HAP-1 (cell line): ENCODE measurements at regions not wholly inside any gene's neighbourhood (a gene's known extent, or its start where the extent isn't known, plus 50 kb on each side); places are given as distances from the start of the nearest gene placed in this dataset.
"Not testable (repeated sequence)": the region's sequence is repeated elsewhere in the genome, so short reads cannot be mapped to it uniquely, and the experiment has no call there.

Experiments
- DNase-seq, 2 experiments: peaks; one replicate each; pipeline ENCODE4 v3.0.0-alpha.2; 2016 to 2020; ENCODE audit warnings: low spot score in 2 of 2
- H3K27me3 ChIP-seq: fragments of 250-450 bp; sonication (Bioruptor Pico); 2 replicates; pipeline ENCODE4 v1.5.1; 2020; ENCODE audit warnings: low read depth, mild to moderate bottlenecking, moderate library complexity
- H3K36me3 ChIP-seq: fragments of 250-450 bp; sonication (Bioruptor Pico); replicated peaks from 2 replicates; pipeline ENCODE4 v1.5.1; 2020; ENCODE audit warnings: mild to moderate bottlenecking
- H3K4me1 ChIP-seq: fragments of 250-450 bp; sonication (Bioruptor Pico); 2 replicates; pipeline ENCODE4 v1.5.1; 2020; ENCODE audit warnings: mild to moderate bottlenecking
- H3K4me3 ChIP-seq: fragments of 250-450 bp; sonication (Bioruptor Pico); 2 replicates; pipeline ENCODE4 v1.5.1; 2020; ENCODE audit warnings: mild to moderate bottlenecking, moderate library complexity
- H3K9me3 ChIP-seq: fragments of 250-450 bp; sonication (Bioruptor Pico); 2 replicates; pipeline ENCODE4 v1.5.1; 2020; ENCODE audit warnings: mild to moderate bottlenecking, moderate library complexity
- in situ Hi-C: fragments of 300-500 bp; cut with MboI; formaldehyde crosslinking; loops from 3 replicates; pipeline ENCODE4 v1.14.3; 2020; ENCODE audit warnings: low sequenced_read_pairs, inconsistent platforms, mixed read lengths

- no peak for DNase-seq
- H3K27me3 ChIP-seq: peaks cover 7% of the 10 kb centered on the region; the same call in 1 of the 2 replicates
- in situ Hi-C loops: no loop called here
Observed at GRCh38 chr6:101090281-101090680, 209.2 kb upstream of the ASCC3 start.

GRCh38 chr6:101098605-101099004 is 217.5 kb upstream of the ASCC3 start:
- in situ Hi-C loops, H3K9me3 ChIP-seq, H3K4me1 ChIP-seq, DNase-seq, H3K36me3 ChIP-seq, H3K4me3 ChIP-seq, H3K27me3 ChIP-seq: not testable (repeated sequence)

More at GRCh38 chr6:101090281-101090680, 209.2 kb upstream of the ASCC3 start:
- Histone ChIP-seq H3K4me3 (no peak overlapping the region), H3K4me1 (no peaks in the 10 kb centered on the region), H3K36me3 (no peaks in the 10 kb centered on the region), H3K9me3 (0 out of 2 replicates have a peak, but pooled peaks cover 4% of the 10 kb centered on the region)

- Histone ChIP-seq H3K4me3 (no peak overlapping the region), H3K9me3 (0 out of 2 replicates have a peak, but pooled peaks cover 2% of the 10 kb centered on the region), H3K4me1 (no peaks in the 10 kb centered on the region), H3K27me3 (no peaks in the 10 kb centered on the region), H3K36me3 (no peaks in the 10 kb centered on the region)
- in situ Hi-C loops: loop anchor here (25.0 kb wide), 1 partner anchor 285 kb away; the partner anchor contains the start of gene GRIK2
- DNase-seq: no peak
Observed at GRCh38 chr6:101102702-101103101, 221.6 kb upstream of the ASCC3 start.

- H3K4me1 ChIP-seq: no peaks in the 10 kb centered on the region
- in situ Hi-C loops: loop anchor here (25.0 kb wide), 1 partner anchor 279 kb away; the partner anchor contains the start of gene GRIK2
- DNase-seq: no peak
- H3K4me3 ChIP-seq: no peak overlapping the region
- no peaks in the 10 kb centered on the region for H3K36me3 ChIP-seq
- no peaks in the 10 kb centered on the region for H3K27me3 ChIP-seq
- no peaks in the 10 kb centered on the region for H3K9me3 ChIP-seq
Observed at GRCh38 chr6:101108286-101108685, 227.2 kb upstream of the ASCC3 start.

- no peak overlapping the region for H3K4me3 ChIP-seq
- in situ Hi-C loops: loop anchor here (25.0 kb wide), 1 partner anchor 276 kb away; the partner anchor contains the start of gene GRIK2
- no peaks in the 10 kb centered on the region for H3K36me3 ChIP-seq
- no peak for DNase-seq
- H3K27me3 ChIP-seq: no peaks in the 10 kb centered on the region
- H3K9me3 ChIP-seq: no peaks in the 10 kb centered on the region
- peaks cover 14% of the 10 kb centered on the region for H3K4me1 ChIP-seq
Observed at GRCh38 chr6:101110814-101111213, 229.7 kb upstream of the ASCC3 start.

- no peak overlapping the region for H3K4me3 ChIP-seq
- H3K27me3 ChIP-seq: no peaks in the 10 kb centered on the region
- peaks cover 38% of the 10 kb centered on the region for H3K4me1 ChIP-seq
- in situ Hi-C loops: loop anchor here (25.0 kb wide), 1 partner anchor 274 kb away; the partner anchor contains the start of gene GRIK2
- no peaks in the 10 kb centered on the region for H3K36me3 ChIP-seq
- DNase-seq: no peak
- no peaks in the 10 kb centered on the region for H3K9me3 ChIP-seq
Observed at GRCh38 chr6:101113468-101114260, 232.5 kb upstream of the ASCC3 start.

GRCh38 chr6:101114703-101115102 is 233.6 kb upstream of the ASCC3 start:
- no peak overlapping the region for H3K4me3 ChIP-seq
- peak; percentile 66 to 88 for DNase-seq
- in situ Hi-C loops: loop anchor here (25.0 kb wide), 1 partner anchor 273 kb away; the partner anchor contains the start of gene GRIK2
- H3K36me3 ChIP-seq: no peaks in the 10 kb centered on the region
- H3K4me1 ChIP-seq: peaks cover 44% of the 10 kb centered on the region
- no peaks in the 10 kb centered on the region for H3K9me3 ChIP-seq
- H3K27me3 ChIP-seq: no peaks in the 10 kb centered on the region

- in situ Hi-C loops: loop anchor here (25.0 kb wide), 1 partner anchor 271 kb away; the partner anchor contains the start of gene GRIK2
Observed at GRCh38 chr6:101116337-101116736, 235.2 kb upstream of the ASCC3 start.

GRCh38 chr6:101117393-101118135 is 236.4 kb upstream of the ASCC3 start:
- DNase-seq: peak; percentile 73 to 95
- peaks cover 67% of the 10 kb centered on the region for H3K4me1 ChIP-seq
- no peaks in the 10 kb centered on the region for H3K27me3 ChIP-seq
- H3K9me3 ChIP-seq: no peaks in the 10 kb centered on the region
- H3K36me3 ChIP-seq: no peaks in the 10 kb centered on the region
- H3K4me3 ChIP-seq: peak overlapping the region; percentile 7
- in situ Hi-C loops: loop anchor here (25.0 kb wide), 1 partner anchor 270 kb away; the partner anchor contains the start of gene GRIK2

More at GRCh38 chr6:101116337-101116736, 235.2 kb upstream of the ASCC3 start:
- Histone ChIP-seq H3K36me3 (no peaks in the 10 kb centered on the region), H3K9me3 (no peaks in the 10 kb centered on the region), H3K4me3 (no peak overlapping the region), H3K4me1 (peaks cover 57% of the 10 kb centered on the region), H3K27me3 (no peaks in the 10 kb centered on the region)
- peak in 1 of 2 experiments; percentile 10 for DNase-seq

GRCh38 chr6:101118136-101118396 is 236.9 kb upstream of the ASCC3 start:
- Histone ChIP-seq H3K27me3 (no peaks in the 10 kb centered on the region), H3K9me3 (no peaks in the 10 kb centered on the region), H3K4me3 (no peak overlapping the region), H3K4me1 (peaks cover 67% of the 10 kb centered on the region), H3K36me3 (no peaks in the 10 kb centered on the region)
- in situ Hi-C loops: loop anchor here (25.0 kb wide), 1 partner anchor 269 kb away; the partner anchor contains the start of gene GRIK2
- no peak for DNase-seq

- no peaks in the 10 kb centered on the region for H3K36me3 ChIP-seq
- no peaks in the 10 kb centered on the region for H3K9me3 ChIP-seq
- DNase-seq: peak in 1 of 2 experiments; percentile 25
- H3K4me1 ChIP-seq: peaks cover 59% of the 10 kb centered on the region
- in situ Hi-C loops: loop anchor here (25.0 kb wide), 1 partner anchor 267 kb away; the partner anchor contains the start of gene GRIK2
- H3K4me3 ChIP-seq: no peak overlapping the region
- H3K27me3 ChIP-seq: no peaks in the 10 kb centered on the region
Observed at GRCh38 chr6:101120747-101121146, 239.6 kb upstream of the ASCC3 start.

GRCh38 chr6:101125380-101125971 is 244.3 kb upstream of the ASCC3 start:
- H3K4me1 ChIP-seq: peaks cover 24% of the 10 kb centered on the region
- no peak for DNase-seq
- H3K9me3 ChIP-seq: no peaks in the 10 kb centered on the region
- no peak overlapping the region for H3K4me3 ChIP-seq
- H3K36me3 ChIP-seq: no peaks in the 10 kb centered on the region
- no peaks in the 10 kb centered on the region for H3K27me3 ChIP-seq
- in situ Hi-C loops: no loop called here

- no peak for DNase-seq
- H3K36me3 ChIP-seq: no peaks in the 10 kb centered on the region
- H3K4me1 ChIP-seq: peaks cover 14% of the 10 kb centered on the region
- no peaks in the 10 kb centered on the region for H3K9me3 ChIP-seq
- no peaks in the 10 kb centered on the region for H3K27me3 ChIP-seq
- in situ Hi-C loops: no loop called here
- H3K4me3 ChIP-seq: no peak overlapping the region
Observed at GRCh38 chr6:101126501-101126900, 245.4 kb upstream of the ASCC3 start.
